ENCODE measurements at regions not wholly inside any gene's neighbourhood (a gene's known extent, or its start where the extent isn't known, plus 50 kb on each side); places are given as distances from the start of the nearest gene placed in this dataset.

GRCh38 chr1:200275816-200276453 is 133.9 kb downstream of the ZNF281 start:
- H3K36me3 Mint-ChIP-seq, result no peaks in the 10 kb centered on the region
- H3K4me1 Mint-ChIP-seq, result no peaks in the 10 kb centered on the region
- Histone ChIP-seq H3K4me3 (ENCODE audit: low read length) (no peak overlapping the region), H3K4me1 (ENCODE audit: control insufficient read depth, insufficient read depth, low read length) (no peaks in the 10 kb centered on the region), H3K27me3 (ENCODE audit: control insufficient read depth, insufficient read depth, low read length) (no peaks in the 10 kb centered on the region), H3K9me3 (ENCODE audit: control insufficient read depth, insufficient read depth, low read length) (no peaks in the 10 kb centered on the region), H3K27ac (ENCODE audit: low read length) (no peak overlapping the region), H3K36me3 (ENCODE audit: control insufficient read depth, insufficient read depth, low read length) (no peaks in the 10 kb centered on the region)
- H3K9me3 Mint-ChIP-seq, result no peaks in the 10 kb centered on the region
- no peak overlapping the region for H3K4me3 Mint-ChIP-seq
- DNase-seq, result no peak
- intact Hi-C loops (cut with micrococcal nuclease), result loop anchor here (10.0 kb wide), 1 partner anchor 209 kb away; no protein-coding TSS in a partner anchor
- peaks cover 0 to 8% of the 10 kb centered on the region in 2 donors for H3K27me3 Mint-ChIP-seq (ENCODE audit: low read depth in 2 of 2)
- TF ChIP-seq CTCF (IDR thresholded peaks at IDR 0.05), result no peak
- no peak for ATAC-seq
- 95% methylated on average over 9 of the region's 9 CpGs for WGBS (ENCODE audit: insufficient coverage)
- no peak overlapping the region for H3K27ac Mint-ChIP-seq

GRCh38 chr1:200275415-200275814 is 134.4 kb downstream of the ZNF281 start:
- Mint-ChIP-seq H3K27me3 (ENCODE audit: low read depth in 2 of 2) (peaks cover 0 to 8% of the 10 kb centered on the region in 2 donors), H3K36me3 (no peaks in the 10 kb centered on the region), H3K9me3 (no peaks in the 10 kb centered on the region), H3K4me3 (no peak overlapping the region), H3K4me1 (no peaks in the 10 kb centered on the region), H3K27ac (no peak overlapping the region)
- Histone ChIP-seq H3K27ac (ENCODE audit: low read length) (no peak overlapping the region), H3K9me3 (ENCODE audit: control insufficient read depth, insufficient read depth, low read length) (no peaks in the 10 kb centered on the region), H3K27me3 (ENCODE audit: control insufficient read depth, insufficient read depth, low read length) (no peaks in the 10 kb centered on the region), H3K36me3 (ENCODE audit: control insufficient read depth, insufficient read depth, low read length) (no peaks in the 10 kb centered on the region), H3K4me3 (ENCODE audit: low read length) (no peak overlapping the region), H3K4me1 (ENCODE audit: control insufficient read depth, insufficient read depth, low read length) (no peaks in the 10 kb centered on the region)
- WGBS (ENCODE audit: insufficient coverage), result 62% methylated on average over 3 of the region's 4 CpGs
- intact Hi-C loops (cut with micrococcal nuclease), result loop anchor here (10.0 kb wide), 1 partner anchor 209 kb away; no protein-coding TSS in a partner anchor
- DNase-seq, result no peak
- no peak for ATAC-seq
- no peak for TF ChIP-seq CTCF (IDR thresholded peaks at IDR 0.05)

GRCh38 chr1:200274116-200274515 is 135.7 kb downstream of the ZNF281 start:
- Histone ChIP-seq H3K27me3 (ENCODE audit: control insufficient read depth, insufficient read depth, low read length) (no peaks in the 10 kb centered on the region), H3K9me3 (ENCODE audit: control insufficient read depth, insufficient read depth, low read length) (no peaks in the 10 kb centered on the region), H3K36me3 (ENCODE audit: control insufficient read depth, insufficient read depth, low read length) (no peaks in the 10 kb centered on the region), H3K27ac (ENCODE audit: low read length) (no peak overlapping the region), H3K4me1 (ENCODE audit: control insufficient read depth, insufficient read depth, low read length) (no peaks in the 10 kb centered on the region), H3K4me3 (ENCODE audit: low read length) (no peak overlapping the region)
- no peak for DNase-seq
- Mint-ChIP-seq H3K27ac (no peak overlapping the region), H3K4me1 (no peaks in the 10 kb centered on the region), H3K4me3 (no peak overlapping the region), H3K27me3 (ENCODE audit: low read depth in 2 of 2) (peaks cover 0 to 5% of the 10 kb centered on the region in 2 donors), H3K36me3 (no peaks in the 10 kb centered on the region), H3K9me3 (no peaks in the 10 kb centered on the region)
- intact Hi-C loops (cut with micrococcal nuclease), result loop anchor here (10.0 kb wide), 1 partner anchor 211 kb away; no protein-coding TSS in a partner anchor
- TF ChIP-seq CTCF (IDR thresholded peaks at IDR 0.05), result no peak
- no peak for ATAC-seq
- 81% methylated on average over 4 of the region's 4 CpGs for WGBS (ENCODE audit: insufficient coverage)
